GM18498 (cell line): ENCODE measurements at regions not wholly inside any gene's neighbourhood (a gene's known extent, or its start where the extent isn't known, plus 50 kb on each side); places are given as distances from the start of the nearest gene placed in this dataset.

Source experiments
- ATAC-seq: cut with Tn5 transposase; IDR thresholded peaks from one replicate; pipeline ENCODE4 v1.9.1; 2021; ENCODE audit warnings: mild to moderate bottlenecking, moderate library complexity; ENCODE audit not compliant: unreplicated experiment

- no peak for ATAC-seq
Observed at GRCh38 chr5:35324679-35325078, 94.4 kb upstream of the PRLR start.

DNA sequence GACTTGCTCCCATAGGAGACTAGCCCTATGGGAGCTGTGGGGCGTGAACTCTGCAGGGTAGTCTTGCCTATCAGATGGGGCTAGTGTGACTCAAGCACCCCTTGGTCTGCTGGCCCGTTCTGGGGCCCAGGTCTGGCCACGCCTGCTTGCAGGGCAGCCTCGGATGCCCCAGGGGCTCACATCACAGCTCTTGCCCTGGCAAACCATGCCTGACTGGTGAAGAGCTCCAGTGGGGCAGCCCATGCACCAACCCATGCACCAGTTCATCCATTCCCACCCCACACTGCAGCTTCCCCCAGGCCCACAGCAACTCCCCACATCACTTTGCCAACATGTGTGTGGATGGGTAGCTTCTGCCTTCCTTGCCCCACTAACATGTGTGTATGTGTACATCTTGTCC, 93.9 kb upstream of the PRLR start:
- no peak for ATAC-seq

DNA sequence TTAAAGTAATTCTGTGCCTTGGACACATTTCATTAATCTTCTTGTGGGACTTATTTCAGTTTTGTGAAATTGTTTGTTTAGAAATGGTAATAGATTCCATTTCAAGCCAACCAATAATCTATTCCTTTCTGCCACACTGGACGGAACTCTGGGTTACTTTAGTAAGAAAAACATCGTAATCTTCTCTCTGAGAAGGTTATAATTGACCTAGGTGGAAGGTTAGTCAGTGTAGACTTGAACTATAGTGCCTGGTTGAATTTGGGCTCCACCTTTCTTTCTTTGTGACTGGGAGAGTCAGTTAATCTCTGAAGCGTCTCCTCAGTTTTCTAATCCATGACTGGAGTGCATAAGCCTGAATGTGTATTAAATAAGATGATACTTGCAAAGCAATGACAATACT, 89.7 kb upstream of the PRLR start:
- ATAC-seq = peak; percentile 23

DNA sequence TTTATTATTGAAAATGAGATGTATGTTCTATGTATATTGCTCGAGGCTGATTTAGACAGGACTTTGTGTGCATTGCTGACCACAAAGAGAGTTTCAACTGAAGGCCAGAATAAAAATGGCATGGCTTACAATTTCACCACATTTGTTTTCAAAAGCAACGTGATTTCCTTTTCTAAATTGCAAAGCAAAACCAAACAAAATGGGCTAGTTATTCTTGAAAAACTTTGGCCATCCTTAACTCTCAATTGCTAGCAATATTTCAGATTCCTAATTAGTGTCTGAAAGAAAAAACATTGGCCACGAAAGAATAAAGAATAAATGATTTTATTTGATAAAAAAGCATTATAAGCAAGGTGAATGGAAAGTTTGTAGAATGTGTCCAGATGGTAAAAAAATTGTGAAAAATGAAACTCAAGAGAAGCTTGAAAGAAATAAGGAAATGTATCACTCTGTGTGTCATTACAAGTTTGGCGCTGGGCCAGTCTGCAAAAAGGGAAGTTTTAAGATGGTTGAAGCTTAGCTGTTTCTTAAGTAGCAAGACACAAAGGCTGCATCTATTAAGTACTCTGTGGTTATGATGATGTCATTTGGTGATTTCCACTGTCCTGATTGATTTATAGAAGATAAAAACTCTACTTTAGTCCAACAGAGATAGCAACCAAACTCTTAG, 89.2 kb upstream of the PRLR start:
- ATAC-seq = peak; percentile 97

- no peak for ATAC-seq
Observed at GRCh38 chr5:35317586-35317985, 87.3 kb upstream of the PRLR start.

DNA sequence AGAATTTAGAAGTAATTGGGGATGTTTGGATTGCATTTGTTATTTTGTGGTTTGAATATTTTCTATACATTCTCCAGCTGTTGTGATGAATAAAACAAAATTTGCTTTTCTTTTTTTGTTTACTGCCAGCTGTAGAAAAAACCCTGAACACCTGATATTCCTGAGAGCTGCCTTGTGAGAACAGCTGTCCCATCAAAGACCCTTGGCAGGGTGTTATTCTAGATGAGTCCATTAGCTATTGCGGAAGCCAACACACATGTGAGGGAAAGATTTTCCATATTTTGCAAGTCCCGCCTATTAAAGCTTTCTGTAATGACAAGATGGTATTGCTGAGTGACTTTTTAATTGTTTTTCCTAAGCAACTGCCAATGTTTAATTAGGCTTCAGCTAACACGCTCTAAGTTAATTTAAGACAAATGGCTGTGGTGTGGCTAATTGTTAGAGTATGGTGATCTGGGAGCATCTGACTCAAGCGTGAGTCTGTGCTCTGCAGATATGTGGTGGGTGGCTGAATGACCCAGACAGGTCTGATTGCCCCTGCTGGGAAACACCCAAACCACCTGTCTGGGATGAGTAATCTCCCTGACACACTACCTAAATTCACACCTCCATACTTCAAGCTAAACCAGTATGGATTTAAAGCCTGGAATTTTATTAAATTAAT, 86.5 kb upstream of the PRLR start:
- ATAC-seq = no peak

DNA sequence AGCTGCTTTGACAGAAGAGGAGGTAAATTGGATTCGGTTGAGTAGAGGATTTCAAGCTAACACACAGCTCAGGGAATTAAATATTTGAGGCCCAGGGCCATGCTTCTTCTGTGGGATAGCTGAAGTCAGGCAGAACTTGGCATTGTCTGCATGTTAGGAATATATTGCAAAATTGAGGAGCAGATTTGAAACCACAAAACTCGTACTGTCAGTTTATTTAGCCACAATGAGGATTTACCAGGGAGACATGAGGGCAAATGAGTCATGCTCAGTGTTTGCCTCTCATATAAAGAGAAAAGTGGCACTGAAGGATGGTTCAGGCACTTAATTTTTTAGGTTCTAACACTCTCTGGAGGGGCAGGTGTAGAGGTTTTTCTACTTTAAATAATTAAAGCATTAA, 83.0 kb upstream of the PRLR start:
- no peak for ATAC-seq

DNA sequence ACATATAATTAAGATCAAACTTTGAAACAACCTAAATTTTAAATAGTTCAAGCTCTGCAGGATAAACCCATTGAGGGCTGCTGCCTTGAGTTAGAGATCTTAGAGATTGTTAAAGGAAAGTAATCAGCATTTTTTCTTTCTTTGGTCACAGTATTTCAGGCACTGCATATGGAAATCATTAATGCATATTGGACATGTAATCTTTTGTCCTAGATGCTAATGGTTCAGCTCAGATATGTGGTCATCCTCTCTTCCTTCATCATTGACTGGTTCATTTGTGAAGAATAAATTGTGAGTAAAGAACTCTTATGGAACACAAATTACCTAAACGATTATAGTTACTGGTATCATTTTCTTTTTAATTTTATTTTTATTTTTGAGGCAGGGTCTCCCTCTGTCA, 82.0 kb upstream of the PRLR start:
- ATAC-seq = no peak

DNA sequence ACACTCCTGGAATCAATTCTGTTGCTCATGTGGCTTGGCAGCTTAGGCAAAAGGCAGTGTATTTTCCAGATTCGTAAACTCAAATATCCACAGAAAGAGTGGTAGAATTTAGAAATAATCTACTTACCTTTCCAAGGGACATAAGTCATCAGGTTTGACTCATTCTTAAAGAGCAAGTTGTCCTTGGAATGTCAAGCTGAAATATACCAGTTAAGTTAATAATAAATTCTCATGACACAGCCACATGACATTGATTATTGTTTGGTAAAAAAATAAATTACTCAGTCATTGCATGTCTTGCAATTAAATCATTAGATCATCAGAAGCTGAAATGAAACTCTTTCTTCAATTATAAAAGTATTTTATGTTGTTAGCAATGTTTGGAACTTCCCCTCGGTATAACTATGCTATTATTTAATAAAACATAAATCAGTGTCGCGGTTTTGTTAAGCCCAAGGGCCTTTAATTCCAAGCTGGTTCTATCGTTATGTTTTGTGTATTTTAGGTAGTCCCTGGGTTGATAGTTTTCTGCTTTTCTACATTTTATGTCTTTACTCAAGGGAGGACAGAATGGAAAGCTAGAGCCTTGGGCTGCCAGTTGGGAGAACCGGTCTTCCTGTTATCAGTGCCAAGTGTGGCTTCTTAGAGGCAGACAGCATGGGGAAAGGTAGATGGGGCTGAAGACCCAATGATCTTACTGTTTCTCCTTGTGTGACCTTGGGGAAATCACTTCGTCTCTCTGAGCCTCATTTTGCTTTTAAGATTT, 79.3 kb upstream of the PRLR start:
- no peak for ATAC-seq

- ATAC-seq = peak; percentile 85
Observed at GRCh38 chr5:35308421-35308820, 78.1 kb upstream of the PRLR start.

- ATAC-seq = no peak
Observed at GRCh38 chr5:35306716-35307365, 76.6 kb upstream of the PRLR start.

DNA sequence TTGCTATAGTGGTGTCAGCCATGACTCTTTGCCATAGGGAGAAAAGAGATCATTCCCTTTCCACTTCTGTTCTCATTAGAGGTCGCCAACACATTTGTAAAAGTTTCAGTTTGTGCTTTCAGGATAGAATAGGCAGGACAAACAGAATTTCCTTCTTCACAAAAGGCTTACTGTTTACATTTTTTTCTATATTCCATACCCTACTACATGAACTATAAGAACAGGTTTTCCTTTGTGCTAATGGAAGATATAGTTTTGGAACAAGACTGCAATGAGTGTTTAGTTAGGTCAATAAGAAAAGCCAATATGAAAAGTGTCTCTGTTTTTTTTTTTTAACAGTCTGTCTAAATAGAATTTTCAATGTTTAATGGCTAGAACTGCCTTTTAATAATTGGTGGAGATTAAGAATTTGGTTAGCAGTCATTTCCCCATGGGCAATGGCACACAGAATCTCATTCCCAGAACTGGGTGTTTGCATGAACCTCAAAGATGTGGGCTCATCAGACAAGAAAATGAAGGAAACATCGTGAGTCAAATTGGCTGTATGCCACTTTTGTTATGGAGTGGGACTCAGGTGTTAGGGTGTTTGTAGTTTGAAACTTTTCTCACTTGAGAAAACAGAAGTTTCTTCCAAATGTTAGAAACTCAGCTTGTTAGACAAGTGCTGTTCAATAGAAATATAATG, 75.2 kb upstream of the PRLR start:
- no peak for ATAC-seq

GRCh38 chr5:35304291-35304690, 74.0 kb upstream of the PRLR start:
- ATAC-seq = no peak

DNA sequence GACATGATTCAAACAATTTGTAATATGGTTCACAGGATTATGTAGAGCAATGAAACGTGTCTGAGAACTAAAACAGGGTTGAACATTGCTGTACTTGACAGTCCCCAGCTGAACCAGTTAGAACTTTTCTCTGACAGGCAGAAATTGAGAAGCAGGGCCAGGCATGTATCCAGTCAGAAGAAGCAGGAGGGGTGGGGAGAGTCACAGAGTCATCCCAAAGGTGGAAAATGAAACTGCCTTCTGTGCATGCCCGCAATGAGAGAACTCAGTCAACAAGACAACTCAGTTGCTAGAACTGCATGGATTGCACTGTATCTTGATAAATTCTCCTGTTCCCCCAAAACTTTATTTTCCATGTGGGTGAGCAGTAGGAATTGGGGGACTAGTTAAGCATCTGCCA, 72.9 kb upstream of the PRLR start:
- ATAC-seq = peak; percentile 44

- ATAC-seq = peak; percentile 95
Observed at GRCh38 chr5:35302544-35302943, 72.3 kb upstream of the PRLR start.

DNA sequence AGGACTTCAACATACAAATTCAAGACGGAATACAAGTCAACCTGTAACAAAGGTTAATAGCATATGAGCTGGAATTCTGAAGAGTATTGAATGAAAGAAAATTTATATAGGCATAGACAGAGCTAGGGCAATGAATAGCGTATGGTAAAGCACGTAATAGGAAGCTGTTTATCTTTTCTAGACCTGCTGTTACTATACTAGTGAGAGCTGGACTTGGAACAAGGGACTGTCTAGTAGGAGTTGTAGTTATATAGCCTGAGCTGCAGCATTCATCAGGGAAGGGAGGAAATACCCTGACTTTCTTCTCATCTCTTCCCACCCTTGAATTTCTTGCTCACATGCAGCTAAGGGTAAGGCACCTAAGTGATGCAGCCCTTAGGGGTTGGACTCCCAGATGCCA, 67.5 kb upstream of the PRLR start:
- ATAC-seq = no peak

- no peak for ATAC-seq
Observed at GRCh38 chr5:35294976-35295375, 64.7 kb upstream of the PRLR start.

DNA sequence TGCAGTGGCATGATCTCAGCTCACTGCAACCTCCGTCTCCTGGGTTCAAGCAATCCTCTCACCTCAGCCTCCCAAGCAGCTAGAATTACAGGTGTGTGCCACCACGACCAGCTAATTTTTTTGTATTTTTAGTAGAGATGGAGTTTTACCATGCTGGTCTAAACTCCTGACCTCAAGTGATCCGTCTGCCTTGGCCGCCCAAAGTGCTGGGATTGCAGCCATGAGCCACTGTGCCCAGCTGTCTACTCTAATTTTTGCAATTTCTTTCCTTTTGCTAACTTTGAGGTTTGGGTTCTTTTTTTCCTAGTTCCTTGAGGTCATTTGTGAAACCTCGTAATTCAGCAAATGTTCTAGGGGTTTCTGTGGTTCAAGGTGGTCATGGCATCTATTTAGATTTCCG, 63.7 kb upstream of the PRLR start:
- ATAC-seq = no peak

DNA sequence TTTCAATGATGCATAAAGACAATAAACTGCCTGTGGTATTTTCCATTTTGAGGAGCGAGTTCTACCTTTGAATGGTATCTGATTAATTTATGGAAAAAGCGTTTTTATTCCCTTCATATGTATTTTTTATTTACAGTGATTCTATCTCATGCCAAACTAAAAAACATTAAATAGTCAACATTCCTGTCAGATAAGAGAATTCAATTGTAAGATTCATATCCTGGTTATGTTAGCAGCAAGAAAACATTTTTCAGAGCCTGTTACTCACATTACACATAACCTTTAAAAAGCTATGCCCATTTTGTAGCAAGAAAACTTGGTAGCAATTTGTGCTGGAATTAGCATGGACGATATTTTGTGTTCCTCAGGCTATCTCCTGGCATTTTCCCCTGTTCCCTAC, 55.1 kb upstream of the PRLR start:
- no peak for ATAC-seq

- ATAC-seq = no peak
Observed at GRCh38 chr5:35285011-35285410, 54.7 kb upstream of the PRLR start.

- ATAC-seq = no peak
Observed at GRCh38 chr5:35284364-35284763, 54.1 kb upstream of the PRLR start.
